ENCODE measurements at regions not wholly inside any gene's neighbourhood (a gene's known extent, or its start where the extent isn't known, plus 50 kb on each side); places are given as distances from the start of the nearest gene placed in this dataset.
A peak's percentile ranks its signal among the peaks of the same experiment; 100 is the strongest.

- H3K4me3 Mint-ChIP-seq, result no peak overlapping the region
- H3K27me3 Mint-ChIP-seq, result peaks cover 19 to 23% of the 10 kb centered on the region in 2 donors
- H3K9me3 Mint-ChIP-seq, result no peaks in the 10 kb centered on the region
- H3K36me3 Mint-ChIP-seq (ENCODE audit: insufficient read depth), result no peaks in the 10 kb centered on the region
- no peak overlapping the region for H3K27ac Mint-ChIP-seq
- H3K4me1 Mint-ChIP-seq (ENCODE audit: low read depth in 2 of 2), result no peaks in the 10 kb centered on the region
- ATAC-seq (replicated peaks) (no peak), DNase-seq (no peak)
Observed at GRCh38 chr17:55649957-55650597, 72.6 kb downstream of the TMEM100 start.

GRCh38 chr17:55648086-55648485, 74.6 kb downstream of the TMEM100 start:
- no peaks in the 10 kb centered on the region for H3K9me3 Mint-ChIP-seq
- ATAC-seq (replicated peaks) (no peak), DNase-seq (no peak)
- no peaks in the 10 kb centered on the region for H3K4me1 Mint-ChIP-seq (ENCODE audit: low read depth in 2 of 2)
- H3K27ac Mint-ChIP-seq, result no peak overlapping the region
- H3K4me3 Mint-ChIP-seq, result no peak overlapping the region
- no peaks in the 10 kb centered on the region for H3K36me3 Mint-ChIP-seq (ENCODE audit: insufficient read depth)
- peaks cover 30 to 34% of the 10 kb centered on the region in 2 donors for H3K27me3 Mint-ChIP-seq

DNA sequence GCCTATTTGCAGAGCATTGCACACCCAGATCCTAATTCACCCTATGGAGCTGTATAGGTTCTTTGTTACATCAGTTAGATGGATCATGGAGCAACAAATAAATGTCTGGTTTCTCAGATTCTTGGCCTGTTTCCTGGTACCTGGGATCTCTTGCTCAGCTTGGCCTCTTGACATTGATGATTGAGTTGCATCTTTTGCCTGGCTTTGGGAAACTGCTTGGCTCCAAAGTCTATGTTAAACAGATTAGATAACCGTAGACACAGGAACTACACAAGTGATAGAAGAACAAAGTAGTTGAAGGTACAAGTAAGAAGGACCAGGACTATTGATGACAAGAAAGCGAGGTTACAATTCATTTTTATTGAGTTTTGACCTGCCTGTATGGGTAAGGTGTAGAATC, 77.3 kb downstream of the TMEM100 start:
- no peaks in the 10 kb centered on the region for H3K9me3 Mint-ChIP-seq
- H3K27me3 Mint-ChIP-seq, result peaks cover 29 to 34% of the 10 kb centered on the region in 2 donors
- H3K4me3 Mint-ChIP-seq, result no peak overlapping the region
- no peak overlapping the region for H3K27ac Mint-ChIP-seq
- H3K36me3 Mint-ChIP-seq (ENCODE audit: insufficient read depth), result no peaks in the 10 kb centered on the region
- H3K4me1 Mint-ChIP-seq (ENCODE audit: low read depth in 2 of 2), result no peaks in the 10 kb centered on the region
- ATAC-seq (replicated peaks), result no peak
- DNase-seq, result no peak

DNA sequence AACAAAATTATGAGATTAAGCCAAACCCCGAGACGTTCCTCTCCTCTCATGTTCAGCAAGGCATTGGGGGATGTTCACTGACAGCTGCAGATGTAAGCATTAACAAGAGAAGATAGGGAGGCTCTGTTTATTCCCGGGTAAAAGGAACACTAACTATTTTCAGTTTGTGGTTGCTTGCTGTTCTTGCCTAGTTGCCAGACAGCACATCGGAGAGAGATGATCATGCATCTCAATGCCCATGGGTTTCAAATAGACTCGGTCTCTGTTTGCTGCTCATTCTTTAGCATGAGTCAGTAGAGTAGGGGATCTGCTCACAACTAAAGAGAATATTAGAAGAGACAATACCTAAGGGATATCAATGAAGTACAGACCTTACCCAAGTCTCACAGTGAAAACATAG, 78.3 kb downstream of the TMEM100 start:
- DNase-seq, result no peak
- ATAC-seq (replicated peaks), result no peak
- H3K27ac Mint-ChIP-seq, result no peak overlapping the region
- no peaks in the 10 kb centered on the region for H3K4me1 Mint-ChIP-seq (ENCODE audit: low read depth in 2 of 2)
- no peaks in the 10 kb centered on the region for H3K9me3 Mint-ChIP-seq
- no peak overlapping the region for H3K4me3 Mint-ChIP-seq
- no peaks in the 10 kb centered on the region for H3K36me3 Mint-ChIP-seq (ENCODE audit: insufficient read depth)
- H3K27me3 Mint-ChIP-seq, result peaks cover 19 to 23% of the 10 kb centered on the region in 2 donors

DNA sequence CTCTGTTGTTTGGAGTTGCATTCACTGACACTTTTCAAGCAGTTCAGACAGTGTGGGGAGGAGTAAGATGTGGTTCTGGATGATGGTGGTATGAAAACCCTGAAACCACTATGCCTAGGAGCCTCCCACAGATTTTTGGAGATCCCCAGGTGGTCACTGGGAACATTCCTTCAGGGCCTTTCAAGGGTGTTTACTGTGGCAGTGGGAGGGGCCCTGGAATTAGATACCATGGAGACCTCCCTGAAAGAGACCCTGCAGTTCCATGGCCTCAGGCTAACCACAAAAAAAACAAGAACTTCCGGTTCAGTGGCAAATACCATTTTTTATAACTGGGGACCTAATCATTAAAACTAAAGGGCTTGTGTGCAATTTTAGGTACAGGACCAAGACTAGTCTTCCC, 79.9 kb downstream of the TMEM100 start:
- H3K27ac Mint-ChIP-seq, result no peak overlapping the region
- H3K36me3 Mint-ChIP-seq (ENCODE audit: insufficient read depth), result no peaks in the 10 kb centered on the region
- ATAC-seq (replicated peaks), result no peak
- peaks cover 17% of the 10 kb centered on the region in 2 donors for H3K27me3 Mint-ChIP-seq
- no peaks in the 10 kb centered on the region for H3K9me3 Mint-ChIP-seq
- no peak for DNase-seq
- H3K4me3 Mint-ChIP-seq, result no peak overlapping the region
- H3K4me1 Mint-ChIP-seq (ENCODE audit: low read depth in 2 of 2), result no peaks in the 10 kb centered on the region

DNA sequence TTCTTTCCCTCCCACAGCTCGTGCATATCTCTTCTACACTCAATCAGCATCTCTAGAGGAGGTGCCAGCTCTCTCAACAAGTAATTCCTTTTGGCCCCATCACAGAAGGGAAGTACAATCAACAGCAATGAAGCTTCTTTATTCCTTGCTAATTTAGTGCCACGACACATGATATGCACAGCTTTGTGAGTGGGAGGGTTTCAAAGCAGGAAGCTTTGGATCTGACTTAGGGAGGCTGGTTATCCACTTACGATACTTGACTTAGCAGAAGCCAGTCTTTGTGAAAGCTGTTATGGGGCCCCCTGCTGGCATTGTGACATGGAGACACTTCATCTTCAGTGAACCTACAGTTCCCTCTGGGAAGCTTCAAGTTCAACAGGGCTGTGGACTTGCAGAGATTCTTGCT, 81.0 kb downstream of the TMEM100 start:
- no peak overlapping the region for H3K4me3 Mint-ChIP-seq
- H3K4me1 Mint-ChIP-seq (ENCODE audit: low read depth in 2 of 2), result no peaks in the 10 kb centered on the region
- no peak overlapping the region for H3K27ac Mint-ChIP-seq
- H3K36me3 Mint-ChIP-seq (ENCODE audit: insufficient read depth), result no peaks in the 10 kb centered on the region
- H3K27me3 Mint-ChIP-seq, result peaks cover 17 to 20% of the 10 kb centered on the region in 2 donors
- DNase-seq, result no peak
- ATAC-seq (replicated peaks), result no peak
- H3K9me3 Mint-ChIP-seq, result no peaks in the 10 kb centered on the region

- H3K27ac Mint-ChIP-seq, result no peak overlapping the region
- no peaks in the 10 kb centered on the region for H3K36me3 Mint-ChIP-seq (ENCODE audit: insufficient read depth)
- no peak overlapping the region for H3K4me3 Mint-ChIP-seq
- H3K27me3 Mint-ChIP-seq, result peaks cover 14 to 30% of the 10 kb centered on the region in 2 donors
- H3K4me1 Mint-ChIP-seq (ENCODE audit: low read depth in 2 of 2), result no peaks in the 10 kb centered on the region
- ATAC-seq (replicated peaks) (no peak), DNase-seq (no peak)
- H3K9me3 Mint-ChIP-seq, result no peaks in the 10 kb centered on the region
Observed at GRCh38 chr17:55639096-55639495, 83.6 kb downstream of the TMEM100 start.

DNA sequence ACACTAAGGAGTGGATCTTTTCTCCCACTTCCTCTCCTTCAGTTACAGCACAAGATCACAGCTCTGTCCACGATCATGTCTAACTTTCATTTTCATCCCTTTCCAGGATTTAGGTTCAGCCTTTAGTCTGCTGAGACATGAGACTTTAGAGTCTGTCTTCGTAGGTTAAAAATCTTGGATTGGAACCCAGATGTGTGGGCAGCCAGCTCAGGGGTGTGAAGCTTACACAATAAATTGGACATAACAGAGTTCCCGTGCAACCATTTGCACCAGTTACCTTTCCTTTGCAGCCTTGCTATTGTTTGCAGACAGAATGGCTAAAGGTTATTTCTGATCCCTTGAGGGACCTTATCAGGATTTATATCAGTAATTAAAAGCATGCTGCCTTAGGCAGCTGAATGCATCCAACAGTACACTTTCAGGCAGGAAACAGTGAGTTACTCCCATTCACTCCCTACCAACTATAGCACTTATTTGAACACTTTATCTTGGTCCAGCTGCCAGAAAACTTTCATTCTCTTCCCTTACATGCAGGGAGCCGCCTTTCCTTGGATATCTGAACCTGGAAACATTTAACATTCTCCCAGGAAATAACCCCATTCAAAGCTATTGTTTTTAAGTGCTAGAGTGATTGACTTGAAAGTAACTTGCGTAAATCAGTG, 87.3 kb downstream of the TMEM100 start:
- no peak for DNase-seq
- Mint-ChIP-seq H3K4me3 (no peak overlapping the region), H3K4me1 (ENCODE audit: low read depth in 2 of 2) (no peaks in the 10 kb centered on the region), H3K27me3 (peaks cover 16 to 26% of the 10 kb centered on the region in 2 donors), H3K9me3 (no peaks in the 10 kb centered on the region), H3K36me3 (ENCODE audit: insufficient read depth) (no peaks in the 10 kb centered on the region), H3K27ac (no peak overlapping the region)
- ATAC-seq (replicated peaks), result no peak

DNA sequence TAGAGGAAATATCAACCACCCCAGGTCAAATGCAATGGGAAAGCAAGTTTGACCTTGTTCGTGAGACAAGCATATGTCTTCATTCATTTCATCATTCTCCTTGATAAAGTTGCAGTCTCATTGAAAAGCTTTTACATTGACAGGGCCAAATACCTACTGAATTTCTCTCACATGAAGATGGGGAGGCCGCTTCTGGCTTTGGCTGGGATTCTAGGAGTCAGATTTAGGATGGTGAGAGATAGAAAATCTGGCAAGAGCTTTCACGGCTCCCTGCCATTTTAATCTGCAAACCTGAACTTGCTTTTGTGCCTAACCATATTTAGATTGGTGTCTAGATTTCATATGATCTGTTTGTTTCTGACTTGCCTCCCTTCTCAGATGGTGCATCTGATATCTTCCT, 88.0 kb downstream of the TMEM100 start:
- no peaks in the 10 kb centered on the region for H3K36me3 Mint-ChIP-seq (ENCODE audit: insufficient read depth)
- no peaks in the 10 kb centered on the region for H3K9me3 Mint-ChIP-seq
- no peak overlapping the region for H3K27ac Mint-ChIP-seq
- H3K27me3 Mint-ChIP-seq, result peaks cover 16 to 26% of the 10 kb centered on the region in 2 donors
- ATAC-seq (replicated peaks), result no peak
- H3K4me3 Mint-ChIP-seq, result no peak overlapping the region
- H3K4me1 Mint-ChIP-seq (ENCODE audit: low read depth in 2 of 2), result no peaks in the 10 kb centered on the region
- no peak for DNase-seq

DNA sequence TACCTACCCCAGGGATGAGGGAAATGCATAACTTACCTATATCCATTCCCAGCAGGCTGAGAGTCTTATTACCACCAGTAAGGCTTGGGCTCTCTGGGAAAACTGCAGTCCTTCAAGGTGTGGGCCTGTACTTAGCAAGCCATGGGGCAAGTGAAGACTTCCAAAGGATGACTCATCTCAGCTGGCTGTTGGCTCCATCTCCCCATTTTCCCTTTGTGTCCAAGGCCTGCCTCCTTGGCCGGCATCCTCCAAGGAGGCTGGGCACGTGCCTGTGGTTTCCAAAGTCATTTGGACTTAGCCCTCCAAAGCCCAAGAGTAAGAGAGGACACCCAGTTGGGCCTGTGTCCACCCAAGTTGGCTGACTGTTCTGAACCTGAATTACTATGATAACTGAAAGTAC, 89.8 kb downstream of the TMEM100 start:
- Mint-ChIP-seq H3K27ac (no peak overlapping the region), H3K9me3 (no peaks in the 10 kb centered on the region), H3K27me3 (peaks cover 16 to 26% of the 10 kb centered on the region in 2 donors), H3K36me3 (ENCODE audit: insufficient read depth) (no peaks in the 10 kb centered on the region), H3K4me3 (no peak overlapping the region), H3K4me1 (ENCODE audit: low read depth in 2 of 2) (no peaks in the 10 kb centered on the region)
- no peak for ATAC-seq (replicated peaks)
- DNase-seq, result no peak

GRCh38 chr17:55632236-55632635, 90.4 kb downstream of the TMEM100 start:
- H3K27ac Mint-ChIP-seq, result no peak overlapping the region
- ATAC-seq (replicated peaks), result no peak
- DNase-seq, result no peak
- no peaks in the 10 kb centered on the region for H3K4me1 Mint-ChIP-seq (ENCODE audit: low read depth in 2 of 2)
- no peaks in the 10 kb centered on the region for H3K9me3 Mint-ChIP-seq
- H3K4me3 Mint-ChIP-seq, result no peak overlapping the region
- no peaks in the 10 kb centered on the region for H3K36me3 Mint-ChIP-seq (ENCODE audit: insufficient read depth)
- peaks cover 16 to 26% of the 10 kb centered on the region in 2 donors for H3K27me3 Mint-ChIP-seq

GRCh38 chr17:55629995-55630394, 92.7 kb downstream of the TMEM100 start:
- Mint-ChIP-seq H3K4me1 (ENCODE audit: low read depth in 2 of 2) (no peaks in the 10 kb centered on the region), H3K9me3 (no peaks in the 10 kb centered on the region), H3K27ac (no peak overlapping the region), H3K27me3 (peaks cover 11% of the 10 kb centered on the region in 2 donors), H3K4me3 (no peak overlapping the region), H3K36me3 (ENCODE audit: insufficient read depth) (no peaks in the 10 kb centered on the region)
- ATAC-seq (replicated peaks) (no peak), DNase-seq (no peak)

- Mint-ChIP-seq H3K27ac (peak overlapping the region in 1 of 2 donors; percentile 22), H3K4me3 (peak overlapping the region in 1 of 2 donors; percentile 11), H3K9me3 (no peaks in the 10 kb centered on the region), H3K4me1 (ENCODE audit: low read depth in 2 of 2) (no peaks in the 10 kb centered on the region), H3K27me3 (peaks cover 6 to 8% of the 10 kb centered on the region in 2 donors), H3K36me3 (ENCODE audit: insufficient read depth) (no peaks in the 10 kb centered on the region)
- no peak for DNase-seq
- ATAC-seq (replicated peaks), result no peak
Observed at GRCh38 chr17:55625521-55625920, 97.1 kb downstream of the TMEM100 start.

- peak overlapping the region in 1 of 2 donors; percentile 22 for H3K27ac Mint-ChIP-seq
- no peaks in the 10 kb centered on the region for H3K9me3 Mint-ChIP-seq
- no peak for ATAC-seq (replicated peaks)
- H3K4me3 Mint-ChIP-seq, result peak overlapping the region in 1 of 2 donors; percentile 11
- DNase-seq, result no peak
- no peaks in the 10 kb centered on the region for H3K4me1 Mint-ChIP-seq (ENCODE audit: low read depth in 2 of 2)
- peaks cover 6 to 8% of the 10 kb centered on the region in 2 donors for H3K27me3 Mint-ChIP-seq
- no peaks in the 10 kb centered on the region for H3K36me3 Mint-ChIP-seq (ENCODE audit: insufficient read depth)
Observed at GRCh38 chr17:55624772-55625433, 97.8 kb downstream of the TMEM100 start.
